VCaP (cell line): ENCODE measurements at regions not wholly inside any gene's neighbourhood (a gene's known extent, or its start where the extent isn't known, plus 50 kb on each side); places are given as distances from the start of the nearest gene placed in this dataset.

Experiments used
- H3K27ac ChIP-seq: fragments of 450-650 bp; 2 replicates; pipeline ENCODE4 v1.5.1; 2017
- TF ChIP-seq, protein P1 (sequence below): fragments of 450-650 bp; conservative IDR thresholded peaks from 2 replicates; pipeline ENCODE4 v1.5.1; 2017; ENCODE audit warnings: mild to moderate bottlenecking, moderate library complexity

DNA sequence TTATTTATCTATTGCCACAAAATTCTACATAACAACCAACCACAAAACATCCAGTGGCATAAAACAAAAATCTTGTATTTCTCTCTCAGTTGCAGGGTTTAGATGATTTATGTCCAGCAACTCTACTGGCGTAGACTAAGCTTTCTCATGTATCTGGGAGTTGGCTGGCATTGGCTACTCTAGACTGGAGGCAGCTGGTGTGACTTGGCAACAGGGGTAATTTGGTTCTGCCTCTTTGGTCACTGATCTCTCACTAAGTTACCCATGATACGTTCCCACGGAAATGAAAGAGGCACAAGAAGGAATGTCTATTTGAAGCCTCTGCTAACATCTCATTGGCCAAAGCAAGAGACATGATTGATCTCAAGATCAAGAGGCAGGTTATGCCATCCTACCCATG lies 144.0 kb downstream of the HS3ST3B1 start:
- TF ChIP-seq, protein P1, sequence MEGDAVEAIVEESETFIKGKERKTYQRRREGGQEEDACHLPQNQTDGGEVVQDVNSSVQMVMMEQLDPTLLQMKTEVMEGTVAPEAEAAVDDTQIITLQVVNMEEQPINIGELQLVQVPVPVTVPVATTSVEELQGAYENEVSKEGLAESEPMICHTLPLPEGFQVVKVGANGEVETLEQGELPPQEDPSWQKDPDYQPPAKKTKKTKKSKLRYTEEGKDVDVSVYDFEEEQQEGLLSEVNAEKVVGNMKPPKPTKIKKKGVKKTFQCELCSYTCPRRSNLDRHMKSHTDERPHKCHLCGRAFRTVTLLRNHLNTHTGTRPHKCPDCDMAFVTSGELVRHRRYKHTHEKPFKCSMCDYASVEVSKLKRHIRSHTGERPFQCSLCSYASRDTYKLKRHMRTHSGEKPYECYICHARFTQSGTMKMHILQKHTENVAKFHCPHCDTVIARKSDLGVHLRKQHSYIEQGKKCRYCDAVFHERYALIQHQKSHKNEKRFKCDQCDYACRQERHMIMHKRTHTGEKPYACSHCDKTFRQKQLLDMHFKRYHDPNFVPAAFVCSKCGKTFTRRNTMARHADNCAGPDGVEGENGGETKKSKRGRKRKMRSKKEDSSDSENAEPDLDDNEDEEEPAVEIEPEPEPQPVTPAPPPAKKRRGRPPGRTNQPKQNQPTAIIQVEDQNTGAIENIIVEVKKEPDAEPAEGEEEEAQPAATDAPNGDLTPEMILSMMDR: no peak
- no peak overlapping the region for H3K27ac ChIP-seq

DNA sequence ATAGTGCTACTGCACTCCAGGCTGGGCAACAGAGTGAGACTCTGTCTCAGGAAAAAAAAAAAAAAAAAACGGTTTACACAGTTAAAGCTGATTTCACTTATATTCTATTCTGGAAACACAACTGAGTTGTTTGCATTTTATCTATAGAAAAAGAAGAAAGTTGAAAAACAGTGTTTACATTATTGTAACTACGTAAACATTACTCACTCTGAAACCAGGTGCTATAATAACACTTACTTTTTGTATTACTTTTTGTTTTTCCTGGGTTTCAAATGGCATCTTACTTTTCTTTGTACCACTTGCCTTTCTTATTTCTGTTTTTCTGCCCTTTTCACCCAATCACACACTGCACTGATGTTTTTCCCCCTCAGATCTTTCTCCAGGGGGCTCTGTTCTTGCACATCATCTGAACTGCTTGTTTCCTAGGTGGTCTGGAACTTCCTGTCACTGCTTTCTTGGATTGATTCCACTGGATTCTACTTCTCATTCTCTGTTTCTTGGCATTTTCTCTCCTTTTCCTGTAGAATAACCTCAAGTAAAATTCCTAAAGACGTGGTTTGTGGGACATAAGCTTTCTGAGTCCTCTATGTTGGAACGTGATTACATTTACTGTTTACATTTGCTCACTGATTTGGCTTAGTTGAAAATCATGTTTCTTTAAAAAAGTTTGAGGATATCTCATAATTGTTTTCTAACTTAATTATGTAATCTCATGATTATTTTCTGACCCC lies 142.1 kb downstream of the HS3ST3B1 start:
- no peak overlapping the region for H3K27ac ChIP-seq
- TF ChIP-seq, protein P1: no peak

DNA sequence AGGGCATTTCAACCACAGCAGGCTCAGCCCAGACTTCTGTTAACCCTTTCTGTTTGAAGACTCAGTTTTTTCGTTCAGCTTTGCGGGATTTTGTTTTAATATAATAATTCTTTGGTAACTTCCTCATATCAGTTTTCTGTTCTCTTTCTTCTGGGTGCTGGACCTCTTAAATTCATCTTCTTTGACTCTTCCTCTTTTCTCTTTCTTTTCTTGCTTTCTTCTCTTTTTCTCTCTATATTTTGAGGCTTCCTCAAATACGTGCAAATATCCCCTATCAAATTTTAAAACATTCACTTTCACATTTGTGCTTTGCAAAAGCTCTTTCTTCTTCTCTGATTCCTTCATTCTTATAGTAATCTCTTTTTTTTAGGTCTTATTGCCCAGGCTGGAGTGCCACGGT lies 136.3 kb downstream of the HS3ST3B1 start:
- TF ChIP-seq, protein P1: no peak
- H3K27ac ChIP-seq: no peak overlapping the region

DNA sequence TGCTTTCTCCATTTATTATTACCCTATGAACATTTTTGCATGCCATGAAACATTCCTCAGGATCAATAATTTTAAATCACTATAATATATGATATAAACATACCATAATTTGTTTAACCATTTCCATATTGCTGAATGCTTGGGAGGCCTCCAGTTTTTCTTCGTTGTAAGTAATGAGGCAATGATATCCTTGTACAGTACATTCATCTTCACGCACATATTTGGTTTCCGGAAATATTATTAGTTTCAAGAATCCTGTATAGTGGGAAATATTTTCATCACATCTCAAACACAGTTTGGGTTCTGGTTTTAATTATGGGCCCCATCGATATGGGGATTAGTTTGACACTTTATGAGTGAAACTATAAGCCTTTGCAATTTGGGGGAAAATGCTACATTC lies 135.4 kb downstream of the HS3ST3B1 start:
- H3K27ac ChIP-seq: no peak overlapping the region
- TF ChIP-seq, protein P1: no peak

DNA sequence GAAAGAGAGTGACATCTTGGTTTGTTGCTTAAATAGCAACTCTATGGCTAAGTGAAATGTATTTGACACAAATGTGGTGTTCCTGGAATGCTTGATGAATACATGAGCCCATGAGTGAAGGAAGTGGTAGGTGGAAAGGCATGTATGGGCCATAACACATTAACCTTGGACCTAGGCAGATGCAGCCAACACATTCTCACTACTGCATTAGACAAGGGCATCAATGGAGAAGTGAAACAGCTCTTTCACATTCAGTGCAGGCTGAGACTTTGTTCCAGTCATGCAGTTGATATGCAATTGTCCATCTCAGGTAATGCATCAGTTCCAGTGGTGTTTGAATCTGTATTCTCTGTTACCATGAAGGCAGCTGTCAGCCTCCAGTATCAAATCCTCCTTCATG lies 133.6 kb downstream of the HS3ST3B1 start:
- H3K27ac ChIP-seq: no peak overlapping the region
- TF ChIP-seq, protein P1: no peak

DNA sequence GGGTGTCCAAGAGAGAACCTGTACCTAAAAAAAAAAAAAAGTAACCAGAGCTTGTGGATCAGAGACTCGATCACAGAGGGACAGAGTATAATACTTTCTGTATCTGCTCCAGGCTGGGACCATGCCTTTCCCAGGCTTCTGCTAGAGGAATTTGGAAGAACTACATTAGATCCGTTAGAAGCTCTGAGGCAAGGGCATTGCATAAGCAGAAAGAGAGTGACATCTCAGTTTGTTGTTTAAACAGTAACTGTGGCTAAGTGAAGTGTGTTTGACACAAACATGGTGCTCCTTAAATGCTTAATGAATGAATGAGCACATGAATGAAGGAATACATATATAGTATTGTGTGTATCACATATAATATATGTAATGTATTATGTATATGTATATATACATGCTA lies 131.2 kb downstream of the HS3ST3B1 start:
- TF ChIP-seq, protein P1: no peak
- H3K27ac ChIP-seq: no peak overlapping the region

DNA sequence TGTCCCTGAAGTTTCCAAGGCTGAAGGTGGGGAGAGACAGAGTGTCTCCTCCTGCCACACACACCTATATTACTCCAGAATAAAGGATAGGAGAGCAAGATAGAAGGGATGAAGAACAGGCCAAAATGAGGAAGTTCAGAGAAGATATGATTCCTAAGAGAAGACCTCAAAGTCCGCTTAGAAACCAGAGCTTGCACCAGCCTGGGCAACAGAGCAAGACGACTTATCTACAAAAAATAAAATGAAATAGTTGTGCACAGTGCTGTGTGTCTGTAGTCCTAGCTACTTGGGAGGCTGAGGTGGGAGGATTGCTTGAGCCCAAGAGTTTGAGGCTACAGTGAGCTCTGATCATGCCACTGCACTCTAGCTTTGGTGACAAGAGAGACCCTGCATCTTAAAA lies 128.2 kb downstream of the HS3ST3B1 start:
- TF ChIP-seq, protein P1: no peak
- no peak overlapping the region for H3K27ac ChIP-seq
